T1000 (cell line): ENCODE measurements at regions not wholly inside any gene's neighbourhood (a gene's known extent, or its start where the extent isn't known, plus 50 kb on each side); places are given as distances from the start of the nearest gene placed in this dataset.
"Not testable (repeated sequence)": the region's sequence is repeated elsewhere in the genome, so short reads cannot be mapped to it uniquely, and the experiment has no call there.

Source experiments
- DNase-seq: peaks from one replicate; lab custom pipeline; 2025; ENCODE audit warnings: mixed read lengths; lab: John Stamatoyannopoulos, UW

- no peak for DNase-seq
Measured at GRCh38 chr3:158882445-158882844, 80.6 kb downstream of the MFSD1 start.

- DNase-seq: no peak
Measured at GRCh38 chr3:158896729-158897128, 94.9 kb downstream of the MFSD1 start.

- no peak for DNase-seq
Measured at GRCh38 chr3:158906749-158907148, 104.9 kb downstream of the MFSD1 start.

- no peak for DNase-seq
Measured at GRCh38 chr3:158908187-158908734, 106.4 kb downstream of the MFSD1 start.

DNA sequence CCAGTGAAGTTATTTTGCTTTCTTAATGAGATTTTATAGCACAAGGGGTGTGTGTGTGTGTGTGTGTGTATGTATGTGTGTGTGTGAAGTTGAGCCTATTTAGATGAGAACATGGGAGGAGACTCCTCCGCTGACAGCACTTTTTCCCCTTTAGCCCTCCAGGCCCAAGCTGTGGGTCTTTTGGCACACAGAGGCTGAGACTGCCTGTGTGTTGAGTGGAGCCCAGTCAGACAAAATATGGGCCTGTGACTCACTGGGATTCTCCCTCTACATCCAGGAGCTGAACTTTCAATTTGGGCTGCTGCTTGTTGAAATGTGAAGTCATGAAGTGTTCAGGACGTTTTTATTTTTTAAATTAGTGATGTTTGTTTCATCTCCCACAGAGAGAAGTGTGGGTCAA is 108.0 kb downstream of the MFSD1 start:
- peak; percentile 4 for DNase-seq

DNA sequence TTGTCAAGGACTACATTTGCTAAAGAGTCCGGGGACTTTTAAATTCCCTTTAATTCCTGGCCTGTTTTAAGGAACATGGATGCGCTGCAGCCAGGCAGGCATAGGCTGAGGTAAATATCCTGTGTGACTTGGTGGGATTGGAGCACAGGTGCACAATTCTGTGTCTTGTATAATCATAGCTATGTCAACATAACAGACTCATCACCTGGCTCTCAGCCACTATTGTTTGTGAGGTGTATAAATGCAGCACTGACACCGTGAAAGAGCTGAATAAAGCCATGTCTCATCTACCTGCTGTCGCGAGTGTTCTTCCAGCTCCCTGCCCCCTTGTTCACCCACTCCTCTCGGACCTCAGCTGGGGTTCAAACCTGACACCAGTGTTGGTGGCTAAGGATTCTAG is 109.7 kb downstream of the MFSD1 start:
- DNase-seq: no peak

DNA sequence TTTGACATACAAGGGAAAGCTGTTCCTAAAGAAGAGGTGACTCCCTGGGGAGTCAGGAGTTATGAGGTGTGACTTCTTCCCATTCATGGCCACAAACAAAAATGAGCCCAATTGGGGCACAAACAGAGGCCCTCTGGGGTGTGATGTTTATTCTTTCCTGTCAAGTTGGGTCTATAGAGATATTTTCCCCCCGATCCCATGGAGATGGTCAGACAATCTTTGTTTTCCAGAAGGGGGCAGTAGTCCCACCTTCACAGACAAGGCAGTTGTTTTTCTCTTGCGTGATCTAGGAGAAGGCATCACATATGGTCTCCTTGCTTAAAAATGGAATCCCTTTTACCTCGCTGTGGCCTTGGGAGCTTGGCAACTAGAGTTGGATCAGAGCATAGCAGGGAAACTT is 110.3 kb downstream of the MFSD1 start:
- DNase-seq: no peak

DNA sequence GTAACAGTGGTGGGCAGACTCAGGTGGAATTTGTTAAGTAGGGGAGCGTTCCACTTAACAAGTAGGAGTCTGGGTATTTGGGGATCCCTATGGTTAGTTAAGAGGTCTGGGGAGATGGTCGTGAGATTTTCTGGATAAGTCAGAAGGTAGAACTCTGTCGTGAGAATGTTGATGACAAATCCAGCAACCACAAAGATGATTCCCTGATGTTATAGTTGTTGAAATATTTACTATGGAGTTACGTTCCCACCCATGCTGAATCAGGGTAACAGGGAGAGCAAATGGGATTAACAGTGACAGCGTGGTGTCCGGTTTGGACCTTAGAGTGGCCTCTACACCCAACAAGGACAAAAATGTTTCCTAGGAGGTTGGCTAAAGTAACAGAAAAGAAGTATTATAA is 110.8 kb downstream of the MFSD1 start:
- DNase-seq: no peak

- DNase-seq: no peak
Measured at GRCh38 chr3:158916111-158916510, 114.3 kb downstream of the MFSD1 start.

- DNase-seq: peak; percentile 61
Measured at GRCh38 chr3:158918008-158918407, 116.2 kb downstream of the MFSD1 start.

- no peak for DNase-seq
Measured at GRCh38 chr3:158918451-158918850, 116.6 kb downstream of the MFSD1 start.

DNA sequence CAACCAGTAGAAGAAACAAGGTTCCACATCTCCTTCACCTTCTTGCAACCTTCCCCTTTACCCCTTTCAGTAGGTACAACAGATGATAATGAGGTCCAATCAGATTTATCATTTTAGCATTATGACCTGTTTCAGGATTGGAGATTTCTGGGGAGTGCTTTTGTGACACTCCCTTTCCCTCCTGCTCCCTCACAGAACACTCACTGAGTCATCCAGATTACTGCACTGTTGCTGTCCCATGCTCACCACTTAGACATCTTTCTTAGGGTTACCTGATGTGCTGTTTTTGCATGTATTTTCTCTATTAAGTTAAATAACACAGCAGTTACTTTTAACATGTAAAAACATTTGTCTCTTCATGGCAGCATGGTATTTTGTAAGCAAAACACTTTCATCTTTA is 118.5 kb downstream of the MFSD1 start:
- no peak for DNase-seq

GRCh38 chr3:158925021-158925420 is 123.2 kb downstream of the MFSD1 start:
- DNase-seq: no peak

- DNase-seq: no peak
Measured at GRCh38 chr3:158925828-158926494, 124.1 kb downstream of the MFSD1 start.

GRCh38 chr3:158935846-158936245 is 134.0 kb downstream of the MFSD1 start:
- no peak for DNase-seq

DNA sequence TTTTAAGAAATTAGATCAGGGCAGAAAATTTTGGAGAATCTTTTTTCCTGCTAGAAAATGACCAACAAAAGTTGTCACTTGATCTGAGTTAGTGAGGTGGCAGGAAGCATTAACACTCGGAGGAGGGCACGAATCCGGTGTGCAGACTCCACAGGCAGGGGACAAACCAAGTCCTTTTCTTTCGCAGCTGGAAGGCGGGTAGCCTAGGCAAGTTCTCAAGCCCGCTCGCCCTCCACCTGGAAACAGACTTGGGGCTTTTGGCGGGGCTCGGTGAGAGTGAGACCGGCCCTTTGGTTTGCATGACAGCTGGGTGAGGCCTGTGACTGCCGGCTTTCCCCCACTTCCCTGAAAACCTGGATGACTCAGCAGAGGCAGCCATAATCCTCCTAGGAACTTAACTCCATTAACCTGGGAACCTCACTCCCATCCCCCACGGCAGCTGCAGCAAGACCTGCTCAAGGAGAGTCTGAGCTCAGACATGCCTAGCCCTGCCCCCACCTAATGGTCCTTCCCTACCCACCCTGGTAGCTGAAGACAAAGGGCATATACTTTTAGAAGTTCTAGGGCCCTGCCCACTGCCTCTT is 134.8 kb downstream of the MFSD1 start:
- DNase-seq: no peak

DNA sequence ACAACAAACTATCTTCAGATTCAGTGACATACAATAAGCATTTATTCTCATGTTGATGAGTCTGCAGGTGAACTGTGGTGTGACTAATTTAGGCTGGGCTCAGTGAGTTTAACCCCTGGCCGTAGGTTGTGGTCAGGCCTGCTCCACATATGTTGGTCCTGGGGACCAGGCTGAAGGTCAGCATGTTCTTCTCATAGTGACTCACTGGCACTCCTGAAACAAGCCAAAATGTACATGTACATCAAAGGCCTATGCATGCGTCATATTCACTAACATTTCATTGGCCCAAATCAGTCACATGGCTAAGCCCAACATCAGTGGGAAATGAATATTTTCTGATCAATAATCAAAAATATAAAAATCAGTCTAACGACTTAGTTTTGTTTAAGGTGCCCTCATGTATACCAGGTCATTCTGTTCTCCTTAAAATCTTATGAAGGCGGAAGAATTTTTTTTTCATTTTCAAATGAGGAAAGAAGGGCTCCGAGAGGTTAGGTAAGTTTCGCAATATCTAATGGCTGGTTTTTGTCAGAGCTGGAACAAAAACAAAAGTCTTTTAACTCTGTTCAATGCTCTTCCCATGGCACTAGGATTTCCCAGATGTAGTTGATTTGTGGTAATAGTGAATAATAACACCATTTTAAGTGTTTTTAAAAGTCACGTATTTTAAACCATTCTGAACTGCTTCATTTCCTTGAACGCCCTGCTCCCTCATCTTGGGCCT is 148.5 kb downstream of the MFSD1 start:
- no peak for DNase-seq

DNA sequence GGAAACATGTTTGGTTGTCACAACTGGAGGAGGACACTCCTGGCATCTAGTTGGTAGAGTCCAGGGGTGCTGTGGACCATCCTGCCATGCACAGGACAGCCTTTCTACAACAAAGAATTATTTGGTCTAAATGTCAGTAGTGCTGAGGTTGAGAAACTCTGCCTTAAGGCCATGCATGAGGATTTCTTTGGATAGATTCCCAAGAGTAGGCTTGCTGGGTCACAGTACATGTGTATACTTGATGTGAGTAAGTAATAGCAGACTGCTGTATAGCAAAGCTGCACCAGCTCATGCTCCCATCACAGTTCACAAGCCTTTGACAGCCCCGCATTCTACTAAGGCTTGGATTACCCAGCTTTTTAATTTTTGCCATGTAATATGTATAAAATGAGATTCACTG is 151.3 kb downstream of the MFSD1 start:
- no peak for DNase-seq

DNA sequence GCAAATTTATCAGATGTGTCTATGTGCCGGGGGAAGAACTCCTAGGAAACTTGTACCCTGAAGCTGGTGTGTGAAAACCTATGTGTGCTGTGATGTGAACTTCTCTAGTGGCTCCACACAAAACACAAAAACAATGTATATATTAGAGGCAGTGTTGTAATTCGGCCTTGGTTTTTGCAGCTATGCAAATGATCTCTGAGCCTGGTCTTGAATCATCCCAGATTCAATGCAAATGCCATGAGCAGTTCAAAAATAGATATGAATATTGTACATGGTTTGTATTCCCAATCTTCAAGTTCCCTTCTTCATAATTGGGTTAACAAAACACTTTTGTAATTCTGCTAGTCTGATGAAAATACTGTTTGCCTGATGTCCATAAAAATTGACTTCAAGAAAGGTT is 152.6 kb downstream of the MFSD1 start:
- DNase-seq: no peak

DNA sequence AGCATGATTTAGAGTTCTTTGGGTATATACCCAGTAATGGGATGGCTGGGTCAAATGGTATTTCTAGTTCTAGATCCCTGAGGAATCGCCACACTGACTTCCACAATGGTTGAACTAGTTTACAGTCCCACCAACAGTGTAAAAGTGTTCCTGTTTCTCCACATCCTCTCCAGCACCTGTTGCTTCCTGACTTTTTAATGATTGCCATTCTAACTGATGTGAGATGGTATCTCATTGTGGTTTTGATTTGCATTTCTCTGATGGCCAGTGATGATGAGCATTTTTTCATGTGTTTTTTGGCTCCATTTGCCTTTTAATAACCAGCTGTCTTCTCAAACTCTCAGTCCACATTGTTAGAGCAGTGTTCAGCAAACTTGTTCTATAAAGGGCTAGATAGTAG is 155.9 kb downstream of the MFSD1 start:
- not testable (repeated sequence) for DNase-seq

DNA sequence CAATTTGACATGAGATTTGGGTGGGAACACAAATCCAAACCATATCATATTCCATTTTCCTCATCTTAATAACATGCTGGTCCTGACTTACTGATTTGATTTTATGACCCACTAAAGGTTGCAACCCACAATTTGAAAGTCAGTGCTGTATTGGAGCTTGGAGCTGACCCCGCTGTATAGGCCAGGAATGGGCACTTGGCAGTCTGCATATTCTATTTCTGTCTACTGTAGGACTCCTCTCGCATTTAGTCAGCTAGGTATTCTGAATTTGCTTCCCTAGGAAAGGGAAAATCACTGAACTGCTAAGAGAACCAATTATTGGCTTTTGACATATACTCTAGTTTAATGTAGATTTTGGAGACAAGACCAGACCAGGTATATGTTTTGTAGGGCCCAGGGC is 157.0 kb downstream of the MFSD1 start:
- no peak for DNase-seq

- no peak for DNase-seq
Measured at GRCh38 chr3:158961471-158961870, 159.6 kb downstream of the MFSD1 start.

- DNase-seq: no peak
Measured at GRCh38 chr3:158961911-158962310, 160.1 kb downstream of the MFSD1 start.
